NT2/D1 (cell line): ENCODE measurements at regions not wholly inside any gene's neighbourhood (a gene's known extent, or its start where the extent isn't known, plus 50 kb on each side); places are given as distances from the start of the nearest gene placed in this dataset.

ENCODE experiments used
- YY1 ChIP-seq: IDR thresholded peaks from 2 replicates; pipeline ENCODE4 v1.6.1; 2011; ENCODE audit not compliant: insufficient read length, insufficient read depth
- ZNF274 ChIP-seq: IDR thresholded peaks from 2 replicates; pipeline ENCODE4 v1.6.1; 2011; ENCODE audit warnings: mild to moderate bottlenecking, low read depth, low read length

- TF ChIP-seq YY1 (no peak), ZNF274 (no peak)
Measured at GRCh38 chr16:13414154-13414553, 505.8 kb upstream of the ERCC4 start.
